T47D (cell line): ENCODE measurements at regions not wholly inside any gene's neighbourhood (a gene's known extent, or its start where the extent isn't known, plus 50 kb on each side); places are given as distances from the start of the nearest gene placed in this dataset.

Experiments
- DNase-seq, 2 experiments: peaks; one replicate each; pipeline versions ENCODE4 v3.0.0 to v3.0.0-alpha.2; 2011 to 2012; ENCODE audit warnings: low read depth in 1 of 2, low spot score in 1 of 2
- JUND ChIP-seq: IDR thresholded peaks from 2 replicates; pipeline ENCODE4 v1.6.1; 2012; ENCODE audit warnings: low read depth
- in situ Hi-C: cut with HindIII; loops from 2 replicates; pipeline ENCODE4 v1.10.0; 2016; ENCODE audit warnings: low sequenced_read_pairs, low pct_unique_long_range_greater_than_20kb

GRCh38 chr2:146652311-146652710 is 1192.5 kb upstream of the ACVR2A start:
- in situ Hi-C loops: no loop called here
- no peak for TF ChIP-seq JUND
- no peak for DNase-seq

GRCh38 chr2:146651361-146651760 is 1193.5 kb upstream of the ACVR2A start:
- no peak for DNase-seq
- no peak for TF ChIP-seq JUND
- in situ Hi-C loops: no loop called here

- DNase-seq: no peak
- in situ Hi-C loops: no loop called here
- TF ChIP-seq JUND: no peak
Observed at GRCh38 chr2:146642066-146642465, 1202.8 kb upstream of the ACVR2A start.

GRCh38 chr2:146634230-146635097 is 1210.4 kb upstream of the ACVR2A start:
- no peak for DNase-seq
- in situ Hi-C loops: no loop called here
- no peak for TF ChIP-seq JUND

- in situ Hi-C loops: no loop called here
- DNase-seq: peak in 1 of 2 experiments; percentile 7
Observed at GRCh38 chr2:146633159-146633558, 1211.7 kb upstream of the ACVR2A start.

GRCh38 chr2:146632707-146633106 is 1212.1 kb upstream of the ACVR2A start:
- no peak for TF ChIP-seq JUND
- in situ Hi-C loops: no loop called here
- DNase-seq: no peak

More at GRCh38 chr2:146633159-146633558, 1211.7 kb upstream of the ACVR2A start:
- peak; percentile 72; the same call in 1 of the 2 replicates for TF ChIP-seq JUND

GRCh38 chr2:146624430-146625160 is 1220.2 kb upstream of the ACVR2A start:
- in situ Hi-C loops: no loop called here
- peak in 1 of 2 experiments; percentile 47 for DNase-seq

GRCh38 chr2:146623771-146624170 is 1221.1 kb upstream of the ACVR2A start:
- in situ Hi-C loops: no loop called here
- no peak for TF ChIP-seq JUND
- DNase-seq: no peak

More at GRCh38 chr2:146624430-146625160, 1220.2 kb upstream of the ACVR2A start:
- no peak for TF ChIP-seq JUND

GRCh38 chr2:146621656-146622055 is 1223.2 kb upstream of the ACVR2A start:
- no peak for TF ChIP-seq JUND
- no peak for DNase-seq
- in situ Hi-C loops: no loop called here

GRCh38 chr2:146615778-146616177 is 1229.1 kb upstream of the ACVR2A start:
- in situ Hi-C loops: no loop called here

GRCh38 chr2:146608490-146608889 is 1236.3 kb upstream of the ACVR2A start:
- no peak for TF ChIP-seq JUND
- DNase-seq: no peak
- in situ Hi-C loops: no loop called here

More at GRCh38 chr2:146615778-146616177, 1229.1 kb upstream of the ACVR2A start:
- TF ChIP-seq JUND: no peak
- no peak for DNase-seq

GRCh38 chr2:146604521-146604920 is 1240.3 kb upstream of the ACVR2A start:
- no peak for DNase-seq
- in situ Hi-C loops: no loop called here
- TF ChIP-seq JUND: no peak

GRCh38 chr2:146602856-146603255 is 1242.0 kb upstream of the ACVR2A start:
- in situ Hi-C loops: no loop called here
- TF ChIP-seq JUND: no peak
- no peak for DNase-seq
